Astrocyte (in vitro differentiated cells and primary cell): ENCODE measurements at regions not wholly inside any gene's neighbourhood (a gene's known extent, or its start where the extent isn't known, plus 50 kb on each side); places are given as distances from the start of the nearest gene placed in this dataset.

Source experiments
- EZH2 ChIP-seq: IDR thresholded peaks from 2 replicates; pipeline ENCODE4 v1.6.1; 2012; ENCODE audit warnings: mild to moderate bottlenecking, low read length, inconsistent platforms; ENCODE audit not compliant: insufficient read depth
- TF ChIP-seq, protein P1 (sequence below): IDR thresholded peaks from 2 replicates; pipeline ENCODE4 v1.5.1; 2011; ENCODE audit warnings: low read depth, mild to moderate bottlenecking, inconsistent platforms, low read length, moderate library complexity; ENCODE audit not compliant: insufficient read depth

DNA sequence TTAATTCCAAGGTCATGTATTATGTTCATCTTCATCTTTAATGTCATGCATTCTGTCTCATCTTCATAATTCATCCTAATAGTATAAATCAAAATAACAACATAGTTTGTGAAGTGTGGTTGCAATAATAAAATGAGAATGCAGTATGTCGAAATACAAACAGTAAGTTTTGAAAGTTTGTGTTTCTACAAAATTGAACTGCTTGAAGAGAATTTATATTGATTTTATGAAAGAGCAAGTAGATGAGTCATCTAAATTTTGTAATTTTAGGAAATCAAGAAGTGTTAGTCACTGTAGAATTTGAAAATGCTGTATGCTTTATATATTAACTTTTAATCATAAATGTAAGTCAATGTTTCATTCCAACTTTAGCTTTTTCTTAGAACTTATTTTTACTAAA, 190.5 kb upstream of the PPP1R3A start:
- TF ChIP-seq, protein P1, sequence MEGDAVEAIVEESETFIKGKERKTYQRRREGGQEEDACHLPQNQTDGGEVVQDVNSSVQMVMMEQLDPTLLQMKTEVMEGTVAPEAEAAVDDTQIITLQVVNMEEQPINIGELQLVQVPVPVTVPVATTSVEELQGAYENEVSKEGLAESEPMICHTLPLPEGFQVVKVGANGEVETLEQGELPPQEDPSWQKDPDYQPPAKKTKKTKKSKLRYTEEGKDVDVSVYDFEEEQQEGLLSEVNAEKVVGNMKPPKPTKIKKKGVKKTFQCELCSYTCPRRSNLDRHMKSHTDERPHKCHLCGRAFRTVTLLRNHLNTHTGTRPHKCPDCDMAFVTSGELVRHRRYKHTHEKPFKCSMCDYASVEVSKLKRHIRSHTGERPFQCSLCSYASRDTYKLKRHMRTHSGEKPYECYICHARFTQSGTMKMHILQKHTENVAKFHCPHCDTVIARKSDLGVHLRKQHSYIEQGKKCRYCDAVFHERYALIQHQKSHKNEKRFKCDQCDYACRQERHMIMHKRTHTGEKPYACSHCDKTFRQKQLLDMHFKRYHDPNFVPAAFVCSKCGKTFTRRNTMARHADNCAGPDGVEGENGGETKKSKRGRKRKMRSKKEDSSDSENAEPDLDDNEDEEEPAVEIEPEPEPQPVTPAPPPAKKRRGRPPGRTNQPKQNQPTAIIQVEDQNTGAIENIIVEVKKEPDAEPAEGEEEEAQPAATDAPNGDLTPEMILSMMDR = no peak
- TF ChIP-seq EZH2 = no peak
